ENCODE measurements at regions not wholly inside any gene's neighbourhood (a gene's known extent, or its start where the extent isn't known, plus 50 kb on each side); places are given as distances from the start of the nearest gene placed in this dataset.

- TF ChIP-seq CTCF (conservative IDR thresholded peaks at IDR 0.05): no peak
- no peak for TF ChIP-seq ZFX (IDR thresholded peaks at IDR 0.05)
Observed at GRCh38 chr15:53013329-53013728, 223.2 kb upstream of the ONECUT1 start.

Data from C4-2B (cell line).